ENCODE measurements at regions not wholly inside any gene's neighbourhood (a gene's known extent, or its start where the extent isn't known, plus 50 kb on each side); places are given as distances from the start of the nearest gene placed in this dataset.

- DNase-seq (ENCODE audit: low spot score in 2 of 2): no peak
- no peak overlapping the region for H3K4me3 ChIP-seq (ENCODE audit: low read depth, poor library complexity, severe bottlenecking)
- 67 to 79% methylated on average over 3 of the region's 3 CpGs for WGBS, 2 donors
- no peak for TF ChIP-seq POLR2A (IDR thresholded peaks at IDR 0.05)
- TF ChIP-seq CTCF (IDR thresholded peaks at IDR 0.05): no peak
- intact Hi-C loops (cut with DNase I; ENCODE audit: low total_unique reads): no loop called here
Observed at GRCh38 chr4:117529401-117529800, 444.0 kb upstream of the TRAM1L1 start.

DNA sequence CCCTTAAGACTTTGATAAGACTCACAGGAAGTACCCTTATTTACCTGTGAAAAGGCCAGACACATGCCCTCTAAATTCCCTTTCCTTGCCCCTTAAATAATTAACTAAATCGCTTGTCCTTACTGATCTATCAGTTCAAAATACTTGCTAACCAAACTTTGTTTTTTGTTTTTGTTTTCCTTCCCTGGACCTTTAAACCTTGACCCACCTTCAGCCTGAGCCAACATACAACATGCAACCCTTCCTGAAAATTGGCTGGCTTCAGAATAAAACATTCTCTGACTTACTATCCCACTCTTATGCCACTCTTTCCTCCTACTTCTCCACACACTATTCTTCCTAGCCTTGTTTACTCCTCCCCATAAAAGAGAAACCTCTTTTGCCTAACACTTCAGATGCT is 448.1 kb upstream of the TRAM1L1 start:
- DNase-seq (ENCODE audit: low spot score in 2 of 2): no peak
- intact Hi-C loops (cut with DNase I; ENCODE audit: low total_unique reads): no loop called here
- no peak for TF ChIP-seq CTCF (IDR thresholded peaks at IDR 0.05)
- TF ChIP-seq POLR2A (IDR thresholded peaks at IDR 0.05): no peak
- no peak overlapping the region for H3K4me3 ChIP-seq (ENCODE audit: low read depth, poor library complexity, severe bottlenecking)
- 75 to 91% methylated on average over 1 of the region's 1 CpG for WGBS, 2 donors

DNA sequence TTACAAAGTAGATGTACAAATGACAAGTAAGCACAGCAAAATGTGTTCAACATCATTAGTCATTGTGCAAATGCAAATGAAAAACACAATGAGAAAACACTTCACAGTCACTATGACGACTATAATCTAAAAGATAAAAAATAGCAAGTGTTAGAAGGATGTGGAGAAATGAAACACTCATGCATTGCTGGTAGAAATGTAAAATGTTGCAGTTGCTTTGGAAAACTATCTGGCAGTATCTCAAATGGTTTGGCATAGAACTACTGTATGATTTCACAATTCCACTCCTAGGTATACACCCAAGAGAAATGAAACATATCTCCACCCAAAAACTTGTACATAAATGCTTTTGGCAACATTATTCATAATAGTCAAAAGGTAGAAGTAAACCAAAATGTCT is 459.7 kb upstream of the TRAM1L1 start:
- TF ChIP-seq CTCF (IDR thresholded peaks at IDR 0.05) (no peak), POLR2A (IDR thresholded peaks at IDR 0.05) (no peak)
- DNase-seq (ENCODE audit: low spot score in 2 of 2): no peak
- intact Hi-C loops (cut with DNase I; ENCODE audit: low total_unique reads): no loop called here
- WGBS, 2 donors: 19 to 23% methylated on average over 1 of the region's 1 CpG
- no peak overlapping the region for H3K4me3 ChIP-seq (ENCODE audit: low read depth, poor library complexity, severe bottlenecking)

DNA sequence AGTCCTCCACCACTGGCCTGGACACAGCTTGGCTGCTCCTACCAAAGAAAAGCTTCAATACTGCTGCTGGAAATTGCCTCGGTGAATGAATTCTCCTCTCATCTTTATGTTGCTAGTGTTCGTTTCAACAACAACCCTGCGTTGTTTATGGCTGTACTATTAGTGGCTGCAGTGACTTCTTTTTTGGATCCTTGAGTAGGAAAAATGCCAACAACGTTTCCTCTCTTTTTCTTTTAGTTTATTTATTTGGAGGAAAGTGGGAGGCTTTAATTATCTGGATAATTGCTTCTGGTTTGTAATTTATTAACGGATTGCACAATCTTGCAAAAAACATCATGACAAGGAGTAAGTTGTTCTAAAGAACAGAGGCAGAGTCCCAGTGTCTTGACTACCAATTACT is 464.1 kb upstream of the TRAM1L1 start:
- DNase-seq (ENCODE audit: low spot score in 2 of 2): no peak
- TF ChIP-seq CTCF (IDR thresholded peaks at IDR 0.05) (no peak), POLR2A (IDR thresholded peaks at IDR 0.05) (no peak)
- WGBS, 2 donors: 16 to 25% methylated on average over 5 of the region's 5 CpGs
- intact Hi-C loops (cut with DNase I; ENCODE audit: low total_unique reads): no loop called here
- H3K4me3 ChIP-seq (ENCODE audit: low read depth, poor library complexity, severe bottlenecking): no peak overlapping the region

GRCh38 chr4:117550085-117550484 is 464.7 kb upstream of the TRAM1L1 start:
- no peak overlapping the region for H3K4me3 ChIP-seq (ENCODE audit: low read depth, poor library complexity, severe bottlenecking)
- DNase-seq (ENCODE audit: low spot score in 2 of 2): no peak
- intact Hi-C loops (cut with DNase I; ENCODE audit: low total_unique reads): no loop called here
- WGBS, 2 donors: 36 to 49% methylated on average over 2 of the region's 2 CpGs
- TF ChIP-seq POLR2A (IDR thresholded peaks at IDR 0.05) (no peak), CTCF (IDR thresholded peaks at IDR 0.05) (no peak)

GRCh38 chr4:117560329-117560728 is 474.0 kb upstream of the NDST3 start:
- H3K4me3 ChIP-seq (ENCODE audit: low read depth, poor library complexity, severe bottlenecking): no peak overlapping the region
- intact Hi-C loops (cut with DNase I; ENCODE audit: low total_unique reads): no loop called here
- DNase-seq (ENCODE audit: low spot score in 2 of 2): no peak
- WGBS, 2 donors: 17 to 40% methylated on average over 1 of the region's 1 CpG
- no peak for TF ChIP-seq POLR2A (IDR thresholded peaks at IDR 0.05)
- TF ChIP-seq CTCF (IDR thresholded peaks at IDR 0.05): no peak

Measured in lower leg skin (tissue), 4 donors.